Prostate gland (tissue), 2 donors: ENCODE measurements at regions not wholly inside any gene's neighbourhood (a gene's known extent, or its start where the extent isn't known, plus 50 kb on each side); places are given as distances from the start of the nearest gene placed in this dataset.

Source experiments
- DNase-seq: peaks from one replicate; pipeline ENCODE4 v3.0.0-alpha.2; 2019; ENCODE audit warnings: low spot score
- H3K27ac ChIP-seq, 2 donors: fragments of 200-600 bp; sonication (generic); 2 replicates each; pipeline ENCODE4 v1.5.1; 2017 to 2019
- H3K27me3 ChIP-seq: fragments of 200-600 bp; sonication (generic); replicated peaks from 2 replicates; pipeline ENCODE4 v1.5.1; 2019; ENCODE audit not compliant: insufficient read depth
- H3K36me3 ChIP-seq, 2 donors: fragments of 200-600 bp; sonication (generic); 1 replicate in 1 of 2; 2 replicates in 1 of 2; pipeline versions ENCODE4 v1.5.1 to v1.8.1; 2017 to 2019
- H3K4me1 ChIP-seq: fragments of 200-600 bp; sonication (generic); replicated peaks from 2 replicates; pipeline ENCODE4 v1.5.1; 2019
- H3K4me3 ChIP-seq, 2 donors: fragments of 200-600 bp; sonication (generic); 2 replicates each; pipeline ENCODE4 v1.5.1; 2017 to 2019
- H3K9me3 ChIP-seq: fragments of 200-600 bp; sonication (generic); 2 replicates; pipeline ENCODE4 v1.5.1; 2017
- CTCF ChIP-seq, 4 experiments: fragments of 200-600 bp in 2 of 4; fragments of 450-650 bp in 2 of 4; sonication (generic) in 2 of 4; IDR thresholded peaks; 1 replicate in 3 of 4; 2 replicates in 1 of 4; pipeline ENCODE4 v1.5.1; 2016 to 2019; ENCODE audit warnings: antibody characterized with exemption in 4 of 4, mild to moderate bottlenecking in 2 of 4, moderate library complexity in 2 of 4
- POLR2A ChIP-seq: fragments of 450-650 bp; IDR thresholded peaks from one replicate; pipeline ENCODE4 v1.6.1; 2016; ENCODE audit warnings: antibody characterized with exemption, mild to moderate bottlenecking
- POLR2AphosphoS5 ChIP-seq: sonication (generic); formaldehyde crosslinking; IDR thresholded peaks from one replicate; pipeline ENCODE4 v1.6.1; 2017; ENCODE audit warnings: antibody characterized with exemption
- WGBS: methylation state at CpG from one replicate; pipeline ENCODE4 v1.1.5; 2018; 5-methylcytosine and 5-hydroxymethylcytosine counted together
- intact Hi-C: fragments of 100-400 bp; cut with DNase I; formaldehyde crosslinking; loops from one replicate; pipeline ENCODE4 v1.14.2; 2022

- no peaks in the 10 kb centered on the region for H3K4me1 ChIP-seq
- DNase-seq, result no peak
- intact Hi-C loops, result no loop called here
- H3K9me3 ChIP-seq, result no peaks in the 10 kb centered on the region
- no peaks in the 10 kb centered on the region for H3K36me3 ChIP-seq
- no peak overlapping the region for H3K4me3 ChIP-seq
- no peak for TF ChIP-seq POLR2AphosphoS5
- TF ChIP-seq POLR2A, result no peak
- H3K27me3 ChIP-seq, result no peaks in the 10 kb centered on the region
- 93% methylated on average over 1 of the region's 1 CpG for WGBS
- no peak overlapping the region for H3K27ac ChIP-seq
Observed at GRCh38 chr2:7879483-7879835, 802.4 kb upstream of the ID2 start.

- no peaks in the 10 kb centered on the region for H3K36me3 ChIP-seq
- no peak overlapping the region for H3K4me3 ChIP-seq
- 93% methylated on average over 2 of the region's 2 CpGs for WGBS
- no peak for DNase-seq
- H3K27me3 ChIP-seq, result no peaks in the 10 kb centered on the region
- H3K9me3 ChIP-seq, result no peaks in the 10 kb centered on the region
- H3K27ac ChIP-seq, result no peak overlapping the region
- TF ChIP-seq POLR2AphosphoS5 (no peak), POLR2A (no peak), CTCF (IDR thresholded peaks at IDR 0.05) (no peak)
- intact Hi-C loops, result no loop called here
- no peaks in the 10 kb centered on the region for H3K4me1 ChIP-seq
Observed at GRCh38 chr2:7880126-7880525, 801.7 kb upstream of the ID2 start.

GRCh38 chr2:7880566-7880965, 801.3 kb upstream of the ID2 start:
- Histone ChIP-seq H3K4me1 (no peaks in the 10 kb centered on the region), H3K4me3 (no peak overlapping the region), H3K36me3 (no peaks in the 10 kb centered on the region), H3K27me3 (no peaks in the 10 kb centered on the region), H3K9me3 (no peaks in the 10 kb centered on the region), H3K27ac (no peak overlapping the region)
- 40% methylated on average over 2 of the region's 2 CpGs for WGBS
- intact Hi-C loops, result no loop called here
- no peak for DNase-seq
- TF ChIP-seq POLR2A (no peak), POLR2AphosphoS5 (no peak), CTCF (IDR thresholded peaks at IDR 0.05) (no peak)

- no peaks in the 10 kb centered on the region for H3K4me1 ChIP-seq
- WGBS, result 58% methylated on average over 5 of the region's 5 CpGs
- H3K9me3 ChIP-seq, result no peaks in the 10 kb centered on the region
- no peaks in the 10 kb centered on the region for H3K36me3 ChIP-seq
- H3K27ac ChIP-seq, result no peak overlapping the region
- intact Hi-C loops, result no loop called here
- no peak for DNase-seq
- no peak for TF ChIP-seq POLR2A
- no peak for TF ChIP-seq POLR2AphosphoS5
- H3K4me3 ChIP-seq, result no peak overlapping the region
- H3K27me3 ChIP-seq, result no peaks in the 10 kb centered on the region
Observed at GRCh38 chr2:7881063-7881462, 800.8 kb upstream of the ID2 start.

- Histone ChIP-seq H3K27me3 (no peaks in the 10 kb centered on the region), H3K27ac (no peak overlapping the region), H3K4me1 (no peaks in the 10 kb centered on the region), H3K36me3 (no peaks in the 10 kb centered on the region), H3K4me3 (no peak overlapping the region), H3K9me3 (no peaks in the 10 kb centered on the region)
- no peak for TF ChIP-seq POLR2AphosphoS5
- TF ChIP-seq POLR2A, result no peak
- no peak for TF ChIP-seq CTCF (IDR thresholded peaks at IDR 0.05)
- DNase-seq, result no peak
- 82% methylated on average over 4 of the region's 4 CpGs for WGBS
- intact Hi-C loops, result no loop called here
Observed at GRCh38 chr2:7881466-7881865, 800.4 kb upstream of the ID2 start.

GRCh38 chr2:7882296-7882695, 799.6 kb upstream of the ID2 start:
- H3K36me3 ChIP-seq, result no peaks in the 10 kb centered on the region
- no peaks in the 10 kb centered on the region for H3K27me3 ChIP-seq
- TF ChIP-seq POLR2AphosphoS5 (no peak), CTCF (IDR thresholded peaks at IDR 0.05) (no peak), POLR2A (no peak)
- H3K4me1 ChIP-seq, result no peaks in the 10 kb centered on the region
- no peak for DNase-seq
- no peak overlapping the region for H3K4me3 ChIP-seq
- H3K27ac ChIP-seq, result no peak overlapping the region
- intact Hi-C loops, result no loop called here
- H3K9me3 ChIP-seq, result no peaks in the 10 kb centered on the region
